Hematopoietic multipotent progenitor cell (in vitro differentiated cells): ENCODE measurements at regions not wholly inside any gene's neighbourhood (a gene's known extent, or its start where the extent isn't known, plus 50 kb on each side); places are given as distances from the start of the nearest gene placed in this dataset.

Experiments used
- DNase-seq, 3 donors: peaks; one replicate each; pipeline ENCODE4 v3.0.0-alpha.2; 2011 to 2015; ENCODE audit warnings: low read depth in 2 of 3, low spot score in 2 of 3

DNA sequence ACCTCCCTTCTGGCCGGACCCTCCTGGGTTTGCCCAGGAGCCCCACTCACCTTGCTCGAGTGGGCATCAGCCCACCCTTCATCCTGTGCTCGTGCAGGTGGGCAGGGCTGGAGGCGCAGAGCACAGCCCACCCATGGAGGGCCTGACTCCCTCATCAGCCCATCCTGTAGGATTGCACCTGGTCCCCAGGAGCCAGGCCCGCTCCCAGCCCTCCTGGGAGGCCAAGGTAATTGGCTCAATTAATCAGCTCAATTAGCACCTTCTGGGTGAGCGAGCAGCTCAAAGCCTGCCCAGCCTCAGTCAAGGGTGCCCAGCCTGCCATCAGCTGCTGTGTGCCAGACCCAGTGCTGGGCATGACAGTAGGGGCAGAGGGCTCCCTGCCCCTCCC lies 58.1 kb upstream of the NECTIN1 start:
- DNase-seq = no peak

DNA sequence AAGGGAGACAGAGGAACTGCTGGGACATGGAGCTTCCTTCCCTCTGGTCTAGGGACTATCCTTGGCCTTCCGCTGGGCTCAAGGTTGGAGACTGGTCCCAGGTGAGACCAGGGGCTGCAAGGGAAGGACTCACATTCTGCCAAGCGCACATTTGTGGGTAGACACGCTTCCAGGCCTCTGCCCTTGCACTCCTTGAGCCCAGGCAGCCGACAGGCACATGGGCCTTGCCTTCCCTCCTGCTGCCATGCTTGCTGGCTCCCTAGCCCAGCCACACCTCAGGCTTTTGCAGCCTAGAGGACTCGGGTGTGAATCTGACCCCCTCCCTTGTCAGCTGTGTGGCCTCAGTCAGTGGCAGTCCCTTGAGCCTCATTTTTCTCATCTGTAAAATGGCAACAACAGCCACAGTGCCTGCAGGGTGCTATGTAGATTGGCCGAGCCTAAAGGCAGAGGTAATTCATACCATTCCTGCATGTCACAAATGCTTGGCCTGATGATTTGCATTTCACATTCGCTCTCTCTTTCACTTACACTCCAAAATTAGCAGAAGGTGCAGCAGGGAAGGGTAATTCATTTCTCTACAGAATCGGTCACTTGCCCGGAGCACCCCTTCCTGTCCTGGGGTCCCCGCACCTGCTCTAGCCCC lies 57.6 kb upstream of the NECTIN1 start:
- DNase-seq = no peak

DNA sequence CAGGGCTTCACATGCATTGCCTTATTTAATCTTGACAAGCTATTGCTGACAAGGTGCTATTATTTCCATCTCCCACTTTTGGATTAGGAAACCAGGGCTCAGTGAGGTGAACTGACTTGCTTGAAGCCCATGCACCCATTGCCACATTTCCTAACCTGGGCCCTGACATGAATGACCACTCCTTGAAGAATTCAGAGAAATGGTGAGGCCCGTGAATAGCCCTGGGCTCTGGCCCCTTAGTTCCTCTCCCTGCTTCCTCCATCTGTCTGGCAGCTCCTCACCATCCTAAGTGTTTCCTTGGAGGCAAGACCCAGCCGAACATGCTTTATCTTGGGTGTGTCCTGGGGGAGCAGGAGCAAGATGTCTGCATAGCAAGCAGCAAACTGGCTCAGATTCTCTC lies 56.1 kb upstream of the NECTIN1 start:
- DNase-seq = no peak

DNA sequence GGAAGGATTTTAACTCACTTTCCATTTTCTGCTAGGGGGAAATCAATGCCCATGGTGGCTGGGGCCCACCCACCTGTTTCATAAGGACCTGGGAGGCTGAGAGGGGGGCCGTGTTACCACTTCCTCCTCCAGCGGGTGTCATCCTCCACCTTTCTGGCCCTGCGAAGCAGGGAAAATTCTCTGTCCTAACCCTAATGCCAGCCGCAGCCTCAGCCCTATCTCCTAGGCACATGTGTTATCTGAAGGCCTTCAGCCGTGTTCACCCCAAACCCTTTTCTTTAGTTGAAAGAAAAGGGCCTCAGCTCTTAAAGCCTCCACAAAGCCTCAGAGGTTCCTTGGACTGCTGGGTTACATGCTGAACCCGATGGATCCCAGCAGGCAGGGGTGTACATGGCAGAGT lies 55.4 kb upstream of the NECTIN1 start:
- DNase-seq = no peak

DNA sequence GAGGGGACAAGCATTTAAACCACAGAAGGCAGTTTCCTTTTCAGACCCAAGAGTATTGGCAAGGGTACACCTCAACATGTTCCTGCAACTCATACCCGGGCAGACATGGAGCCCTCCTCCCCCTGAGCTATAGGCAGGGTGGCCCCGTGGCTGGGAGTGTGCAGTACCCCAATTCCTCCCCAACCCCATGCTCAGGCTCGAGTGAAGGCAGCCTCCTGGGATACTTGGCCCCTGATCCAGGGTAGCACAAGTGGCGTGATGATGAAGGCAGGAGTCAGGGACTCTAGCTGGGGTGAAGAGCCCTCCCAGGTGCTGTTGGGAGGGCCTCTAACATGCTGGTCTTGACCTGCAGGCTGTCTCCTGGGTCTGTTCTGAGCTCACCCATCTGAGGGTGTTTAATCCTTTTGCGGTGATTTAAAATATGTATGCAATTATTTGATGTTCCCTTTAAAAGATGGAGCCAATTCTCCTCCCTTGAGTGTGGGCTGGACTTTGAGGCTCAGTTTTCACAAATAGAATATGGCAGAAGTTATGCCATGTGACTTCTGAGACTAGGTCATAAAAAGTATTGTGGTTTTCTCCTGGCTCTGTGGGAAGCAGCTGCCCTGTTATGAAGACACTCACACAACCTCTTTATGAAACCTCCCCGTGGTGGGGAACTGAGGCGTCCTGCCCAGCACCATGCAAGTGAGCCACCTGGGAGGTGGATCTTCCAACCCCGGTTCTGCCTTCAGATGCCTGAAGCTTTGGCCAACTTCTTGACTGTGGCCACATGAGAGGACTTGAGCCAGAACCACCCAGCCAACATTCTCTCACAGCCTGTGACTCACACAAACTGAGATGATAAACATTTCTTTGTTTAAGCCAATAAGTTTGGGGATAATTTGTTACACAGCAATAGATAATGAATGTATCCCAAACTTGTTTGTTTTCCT lies 54.7 kb upstream of the NECTIN1 start:
- no peak for DNase-seq

DNA sequence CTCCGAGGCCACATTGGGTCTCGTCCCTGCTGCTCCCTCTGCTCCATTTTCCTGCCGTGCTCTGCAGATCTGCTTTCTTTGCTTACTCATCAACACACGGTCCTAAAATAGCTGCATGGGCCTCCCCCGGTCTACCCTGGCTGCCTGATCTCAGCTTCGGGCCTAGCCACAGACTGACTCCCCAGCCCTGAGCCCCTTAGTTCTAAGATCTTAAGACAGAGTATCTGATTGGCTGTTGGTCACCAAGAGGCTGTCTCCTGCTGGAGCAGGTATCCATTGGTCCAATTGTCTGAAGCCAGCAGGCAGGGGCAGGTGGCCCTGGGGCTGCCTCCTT lies 53.7 kb upstream of the NECTIN1 start:
- no peak for DNase-seq

DNA sequence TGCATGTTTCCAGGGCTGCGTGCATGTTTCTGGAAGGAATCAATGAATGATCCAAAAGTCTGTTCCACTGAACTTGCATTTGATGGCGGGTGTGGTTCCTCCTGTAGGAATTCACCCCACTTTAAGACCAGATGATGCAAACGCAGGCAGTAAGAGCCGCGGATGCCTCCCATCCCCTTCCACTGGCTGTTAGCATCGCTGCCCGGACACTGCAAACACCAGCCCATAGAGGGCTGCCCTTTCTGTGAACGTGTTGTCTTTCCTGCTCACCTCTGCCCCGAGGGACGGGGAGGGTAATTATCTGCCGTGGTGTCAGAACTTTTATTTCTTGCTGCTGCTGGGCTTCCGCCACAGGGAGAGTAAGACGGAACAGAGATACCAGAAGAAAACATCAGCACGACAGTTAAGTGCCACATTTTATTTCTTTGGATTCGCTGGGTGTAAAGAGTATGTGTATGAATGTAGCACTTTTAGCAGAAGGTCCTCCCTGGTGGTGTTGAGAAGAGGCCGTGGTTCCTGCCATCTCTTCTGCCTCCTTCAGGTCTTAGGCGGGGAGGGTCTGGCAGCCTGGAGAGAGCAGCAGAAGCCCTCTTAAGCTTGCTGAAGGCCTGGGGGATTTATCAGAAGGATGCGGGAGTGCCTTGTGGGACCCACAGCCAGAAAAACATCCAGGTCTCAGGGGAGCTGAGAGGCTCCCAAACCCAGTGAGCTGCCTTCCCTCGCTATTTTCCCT lies 53.2 kb upstream of the NECTIN1 start:
- DNase-seq = no peak

DNA sequence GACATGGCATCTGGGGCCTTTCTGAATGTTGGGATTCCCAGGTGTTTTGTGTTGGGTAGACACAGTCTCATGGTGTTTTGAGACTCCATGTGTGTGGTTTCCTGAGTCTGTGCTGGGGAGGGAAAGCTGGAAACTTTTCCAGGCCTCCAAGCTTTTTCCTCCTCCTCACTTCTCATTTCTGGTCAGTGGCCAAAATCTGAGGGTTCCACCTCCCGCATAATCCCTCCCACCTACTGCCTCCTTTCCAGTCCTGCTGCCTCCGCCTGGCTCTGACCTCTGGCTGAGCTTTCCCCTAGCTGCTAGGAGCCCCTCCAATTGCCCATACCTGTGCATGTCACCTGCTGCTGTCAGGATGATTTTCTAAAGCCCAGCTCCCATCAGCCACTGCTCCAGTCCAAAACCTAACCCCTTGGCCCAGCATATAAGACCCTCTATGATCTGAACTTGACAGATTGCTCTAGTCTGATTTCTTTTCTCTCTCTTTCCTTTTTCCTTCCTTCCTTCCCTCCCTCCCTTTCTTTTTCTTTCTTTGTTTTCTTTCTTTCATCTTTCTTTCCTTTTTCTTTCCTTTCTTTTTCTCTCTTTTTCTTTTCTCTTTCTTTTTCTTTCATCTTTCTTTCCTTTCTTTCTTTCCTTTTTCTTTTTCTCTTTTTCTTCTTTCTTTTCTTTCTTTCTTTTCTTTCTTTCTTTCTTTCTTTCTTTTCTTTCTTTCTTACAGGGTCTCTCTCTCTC lies 51.4 kb upstream of the NECTIN1 start:
- DNase-seq = no peak

DNA sequence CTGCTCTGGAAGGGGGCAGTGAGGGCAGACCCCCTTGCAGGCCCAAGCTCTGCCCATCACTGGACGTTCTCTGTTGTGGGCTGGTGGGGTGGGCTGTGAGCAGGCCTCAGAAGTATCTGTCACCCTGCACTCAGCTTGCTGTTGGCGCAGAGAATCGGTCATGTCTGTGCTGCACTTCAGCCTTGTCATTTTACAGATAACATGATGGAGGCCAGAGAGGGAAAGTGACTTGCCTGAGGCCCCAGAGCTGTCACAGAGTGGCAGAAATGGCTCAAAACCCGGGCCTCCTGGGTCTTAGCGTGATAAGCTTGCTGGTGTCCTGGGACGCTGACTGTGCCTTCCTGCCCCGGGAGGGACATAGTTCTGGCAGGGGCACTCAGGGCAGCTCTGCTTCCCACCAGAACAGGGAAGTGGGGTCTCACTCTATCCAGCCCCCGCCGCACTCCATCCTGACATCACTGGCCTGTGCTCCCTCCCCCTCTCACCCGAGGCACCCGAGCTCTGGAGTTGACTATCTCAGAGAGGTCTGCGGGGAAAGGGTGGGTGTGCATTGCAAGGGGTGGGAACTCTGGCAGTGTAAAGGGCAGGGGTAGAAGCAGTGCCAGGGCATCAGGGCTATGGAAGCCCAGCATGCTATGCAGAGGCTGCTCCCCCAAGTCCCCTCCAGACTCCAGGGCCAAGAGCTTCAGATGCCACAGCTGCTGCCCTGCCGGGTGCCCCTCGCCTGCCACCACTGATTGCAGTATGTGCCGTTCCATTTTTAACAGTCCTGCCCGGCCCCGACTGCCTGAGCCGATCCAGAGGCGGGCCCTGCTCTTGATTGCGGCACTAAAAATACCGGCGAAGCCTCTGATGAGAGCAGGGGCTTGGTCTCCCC lies 50.4 kb upstream of the NECTIN1 start:
- DNase-seq = no peak
